ENCODE measurements at regions not wholly inside any gene's neighbourhood (a gene's known extent, or its start where the extent isn't known, plus 50 kb on each side); places are given as distances from the start of the nearest gene placed in this dataset.

GRCh38 chr5:56508249-56508648 lies 275.1 kb upstream of the ANKRD55 start:
- no peak for DNase-seq

GRCh38 chr5:56507351-56507930 lies 274.3 kb upstream of the ANKRD55 start:
- DNase-seq = peak; percentile 18

DNA sequence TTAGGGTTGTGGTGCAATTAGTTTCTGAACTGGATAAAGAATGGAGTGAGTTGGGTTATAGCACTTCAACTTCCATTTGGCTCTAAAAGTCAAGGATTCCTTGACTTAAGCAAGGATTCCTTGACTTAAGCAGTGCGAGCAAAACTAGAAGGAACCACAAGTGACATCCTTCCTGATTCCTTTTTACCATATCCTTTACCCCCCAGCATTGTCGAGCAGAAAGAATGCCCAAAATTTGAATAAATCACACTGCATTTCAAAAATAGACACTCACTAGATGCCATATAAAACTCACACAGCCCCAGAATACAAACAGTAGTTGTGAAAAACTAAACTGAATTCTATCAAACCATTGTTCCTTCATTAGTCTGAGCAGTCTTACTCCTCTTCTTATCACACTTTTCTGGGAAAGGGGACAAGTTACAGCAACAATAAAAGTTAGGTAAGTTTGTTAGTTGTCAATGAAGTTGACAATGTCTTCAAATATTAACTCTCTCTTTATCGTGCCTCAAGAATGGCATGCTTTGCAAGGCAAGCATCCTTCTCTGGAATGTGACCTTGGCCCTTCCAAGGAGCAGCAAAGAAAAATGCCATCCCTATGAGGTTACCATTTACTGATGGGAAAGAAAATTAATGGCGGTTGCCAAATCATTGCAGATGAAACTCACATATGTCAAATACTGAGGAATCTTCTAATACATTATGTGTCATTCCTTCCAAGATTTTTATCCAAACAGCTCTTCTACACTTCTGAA lies 273.3 kb upstream of the ANKRD55 start:
- no peak for DNase-seq

DNA sequence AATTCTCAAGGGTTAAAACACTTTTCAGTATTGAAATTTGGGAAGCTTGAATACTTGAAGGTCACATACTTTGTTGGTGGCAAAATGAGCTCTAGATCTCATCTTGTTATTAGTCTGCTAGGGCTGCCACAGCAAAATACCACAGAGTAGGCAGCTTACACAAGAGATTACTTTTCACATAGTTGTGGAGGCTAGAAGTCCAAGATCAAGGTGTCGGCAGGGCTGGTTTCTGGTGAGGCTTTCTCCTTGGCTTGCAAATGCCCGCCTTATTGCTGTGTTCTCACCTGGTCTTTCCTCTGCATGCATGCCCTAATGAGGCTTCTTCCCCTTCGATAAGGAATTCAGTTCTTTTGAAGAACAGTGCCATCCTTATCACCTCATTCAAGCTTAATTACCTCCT lies 270.8 kb upstream of the ANKRD55 start:
- no peak for DNase-seq

DNA sequence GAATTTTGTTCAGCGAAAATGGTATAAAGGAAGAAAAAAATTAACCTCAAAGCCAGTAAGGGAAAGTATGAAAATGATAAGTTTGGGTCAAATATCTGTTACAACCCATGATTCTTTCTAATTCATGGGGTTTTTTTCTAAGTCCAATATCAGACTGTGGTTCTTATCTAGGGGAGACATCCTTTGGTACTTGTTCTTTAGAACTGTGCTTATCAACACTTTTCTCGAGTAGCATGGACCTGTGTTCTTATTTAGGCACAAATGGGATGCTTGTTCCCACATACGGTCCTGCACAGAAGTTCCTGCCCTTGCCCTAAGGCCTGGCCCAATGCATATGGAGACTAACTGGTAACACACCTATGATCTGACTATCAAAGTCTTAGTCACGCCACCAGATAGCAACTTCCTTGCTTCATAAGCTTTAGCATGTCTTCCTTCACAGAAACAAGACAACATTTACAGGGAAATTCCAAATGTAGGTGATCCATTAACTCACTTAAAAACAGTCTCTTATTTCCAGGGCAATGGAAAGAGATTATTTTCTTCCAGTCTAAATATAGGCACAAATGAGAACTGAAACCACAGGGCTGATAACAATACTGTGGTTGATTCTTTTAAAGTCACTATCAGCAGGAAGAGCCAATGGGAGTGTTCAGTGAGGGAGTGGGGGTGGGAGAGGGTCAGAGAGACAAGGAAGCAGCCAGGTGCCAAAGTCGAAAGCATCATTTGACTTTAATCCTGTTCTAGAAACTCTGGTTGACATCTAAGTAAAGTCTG lies 268.8 kb upstream of the ANKRD55 start:
- no peak for DNase-seq

- no peak for DNase-seq
These were observed 266.8 kb upstream of the ANKRD55 start for GRCh38 chr5:56499901-56500300.

DNA sequence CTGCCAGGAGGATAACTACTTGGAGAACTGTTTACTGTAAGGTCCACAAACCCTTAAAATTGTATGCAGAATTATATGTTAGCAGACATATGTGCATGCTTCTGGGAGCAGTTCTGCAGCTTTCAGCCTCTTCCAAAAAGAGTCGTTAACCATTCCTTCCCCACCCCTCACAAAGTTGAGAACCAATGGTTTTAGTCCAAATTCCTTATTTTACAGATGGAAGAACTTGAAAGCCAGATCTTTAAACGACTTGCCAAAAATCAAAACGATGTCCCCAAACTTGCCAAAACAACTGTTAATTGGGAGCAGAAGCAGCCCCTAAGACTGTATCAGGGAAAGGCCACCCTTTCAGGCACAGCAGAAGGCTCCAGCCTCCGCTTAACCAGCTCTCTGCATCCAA lies 266.4 kb upstream of the ANKRD55 start:
- no peak for DNase-seq

GRCh38 chr5:56498759-56499395 lies 265.7 kb upstream of the ANKRD55 start:
- no peak for DNase-seq

GRCh38 chr5:56496581-56497063 lies 263.5 kb upstream of the ANKRD55 start:
- DNase-seq = peak; percentile 55

GRCh38 chr5:56494300-56494731 lies 261.2 kb upstream of the ANKRD55 start:
- no peak for DNase-seq

DNA sequence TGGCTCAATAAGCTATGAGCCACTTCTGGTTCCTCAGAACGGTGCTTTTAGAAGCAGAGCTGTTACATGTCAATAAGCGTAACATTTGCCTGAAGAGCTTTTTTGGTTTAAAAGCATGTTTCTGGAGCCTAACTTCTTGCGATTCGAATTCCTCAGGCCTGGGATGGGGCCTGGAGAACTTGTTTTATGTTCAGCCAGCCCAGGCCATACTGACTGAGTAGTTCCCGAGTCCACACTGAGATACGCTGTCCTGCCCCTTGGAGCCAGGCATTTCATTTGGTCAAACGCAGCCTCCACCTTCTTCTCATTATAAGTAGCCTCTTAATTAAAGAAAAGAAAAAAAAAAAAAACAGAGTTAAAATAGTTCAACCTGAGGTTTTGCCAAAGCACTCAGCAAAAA lies 260.6 kb upstream of the ANKRD55 start:
- no peak for DNase-seq

DNA sequence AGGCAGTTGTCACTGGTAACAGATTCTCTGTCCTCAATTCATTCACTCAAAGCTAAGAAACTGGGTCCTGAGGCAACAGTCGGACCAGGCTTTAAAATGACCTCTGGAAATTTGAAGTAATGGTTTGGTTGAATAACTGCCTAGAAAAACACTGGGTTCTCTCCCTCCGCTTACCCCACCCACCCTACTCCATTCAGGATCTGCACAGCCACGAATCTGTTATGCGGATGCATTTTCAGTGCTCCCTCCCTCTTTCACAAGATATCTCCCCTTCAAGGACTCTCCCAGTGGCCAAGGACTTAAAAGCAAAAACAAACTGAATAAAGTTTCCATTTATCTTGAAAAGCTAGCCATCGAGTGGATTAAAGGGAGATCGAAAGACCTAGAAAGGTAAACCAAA lies 260.2 kb upstream of the ANKRD55 start:
- no peak for DNase-seq

DNA sequence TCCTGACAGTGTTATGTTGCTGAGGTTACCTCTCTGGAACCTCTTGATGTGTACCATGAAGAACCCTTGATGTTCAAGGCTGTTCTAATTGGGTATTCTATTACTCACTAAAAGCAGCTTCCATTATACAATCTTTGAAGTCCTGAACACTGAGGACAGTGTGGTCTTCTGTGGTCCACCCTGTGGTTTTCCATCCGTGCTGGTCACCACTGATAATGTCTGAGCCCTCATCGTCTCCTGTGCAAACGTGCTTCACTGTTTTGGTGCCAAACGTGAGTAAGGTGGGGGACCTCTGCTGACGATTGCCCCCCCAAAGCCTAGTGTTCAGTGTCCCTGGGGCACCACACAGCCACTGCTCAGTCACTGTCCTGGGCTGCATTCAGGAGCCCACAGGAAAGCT lies 259.7 kb upstream of the ANKRD55 start:
- DNase-seq = no peak

DNA sequence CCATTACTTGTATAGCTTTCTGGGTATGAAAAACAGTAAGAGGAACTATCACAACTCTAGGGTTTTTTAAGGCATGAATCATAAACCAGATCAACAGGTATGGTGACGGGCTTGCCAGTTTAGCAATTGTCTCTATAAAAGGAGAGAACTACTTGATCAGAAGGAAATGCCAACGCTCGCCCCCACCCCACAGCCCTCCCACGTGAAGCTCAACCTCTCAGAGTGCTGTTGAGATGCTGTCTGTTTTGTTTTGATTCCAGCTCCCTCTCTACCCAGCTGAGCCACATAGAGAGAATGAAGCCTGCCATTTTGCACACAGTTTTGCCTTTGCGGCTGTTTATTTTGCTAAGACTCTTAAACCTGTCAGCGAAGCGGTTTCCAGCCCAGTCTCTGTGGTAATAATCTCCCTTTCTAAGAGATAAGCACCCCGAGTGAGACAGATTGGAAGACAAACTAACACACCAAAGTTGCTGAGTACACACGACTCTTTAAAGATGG lies 257.9 kb upstream of the ANKRD55 start:
- DNase-seq = peak; percentile 37

DNA sequence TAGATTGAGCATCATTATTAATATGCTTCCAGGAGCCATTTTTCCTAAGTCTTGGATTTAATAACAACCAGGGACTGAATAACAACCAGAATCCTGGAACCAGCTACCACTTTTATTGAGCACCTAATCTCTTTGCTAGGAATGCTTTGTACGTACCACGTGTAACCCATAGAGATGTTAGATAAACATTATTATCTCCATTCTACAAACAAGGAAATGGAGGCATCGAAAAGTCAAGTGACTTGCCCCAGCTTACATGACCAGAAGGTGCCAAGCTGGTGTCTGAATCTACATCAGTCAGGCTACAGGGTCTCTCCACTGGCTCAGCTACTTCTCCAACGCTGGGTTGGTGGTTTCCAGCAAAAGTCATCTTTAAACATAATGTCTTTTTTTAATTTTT lies 256.1 kb upstream of the ANKRD55 start:
- DNase-seq = peak; percentile 74

- DNase-seq = no peak
These were observed 254.5 kb upstream of the ANKRD55 start for GRCh38 chr5:56487528-56488115.

GRCh38 chr5:56482363-56482762 lies 249.2 kb upstream of the ANKRD55 start:
- DNase-seq = no peak

DNA sequence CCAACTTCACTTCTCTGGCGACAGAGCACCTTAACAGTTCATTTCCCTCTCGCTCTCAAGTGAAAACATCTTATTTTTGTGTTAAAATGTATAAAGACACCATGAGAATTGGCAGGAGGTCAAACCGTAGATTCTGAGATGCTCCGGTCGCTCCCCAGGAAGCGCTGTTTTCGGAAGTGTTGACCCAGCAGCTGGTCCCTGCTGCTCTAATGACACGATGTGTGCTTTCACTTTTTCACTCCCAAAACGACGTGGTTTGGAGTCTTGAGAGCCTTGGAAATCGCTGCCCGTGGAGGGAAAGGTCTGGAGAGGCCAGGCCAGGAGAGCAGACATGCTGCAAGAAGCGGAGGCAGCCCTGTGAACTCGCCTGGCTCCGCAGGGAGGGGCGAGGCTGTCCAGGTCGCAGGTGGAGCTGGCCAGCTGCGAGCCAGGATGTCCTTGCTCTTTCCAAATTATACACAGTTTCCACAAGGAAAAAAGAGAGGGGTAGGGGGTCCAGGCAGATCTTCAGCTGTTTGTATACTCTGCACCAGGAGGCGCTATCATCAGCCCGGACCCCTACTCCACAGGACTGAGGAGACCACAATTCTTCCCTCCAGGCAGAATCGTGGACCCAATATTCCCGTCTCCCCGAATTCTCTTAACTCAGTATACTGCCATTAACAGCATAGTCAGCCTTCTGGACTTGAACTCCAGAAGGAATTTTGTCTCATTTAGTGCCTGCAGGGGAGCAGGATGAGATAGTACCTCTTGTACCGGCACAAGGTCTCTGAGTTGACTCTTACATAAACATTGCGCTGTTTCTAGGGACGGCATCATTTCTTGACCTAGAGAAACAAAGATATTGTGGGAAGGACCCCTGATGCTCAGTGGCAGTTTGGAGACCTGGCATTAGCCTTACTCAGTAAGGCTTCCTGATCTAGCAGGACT lies 248.6 kb upstream of the ANKRD55 start:
- DNase-seq = no peak

- no peak for DNase-seq
These were observed 247.7 kb upstream of the ANKRD55 start for GRCh38 chr5:56480705-56481427.

GRCh38 chr5:56480078-56480704 lies 247.1 kb upstream of the ANKRD55 start:
- DNase-seq = no peak
